Posterior cingulate gyrus (tissue), 11 donors: ENCODE measurements at regions not wholly inside any gene's neighbourhood (a gene's known extent, or its start where the extent isn't known, plus 50 kb on each side); places are given as distances from the start of the nearest gene placed in this dataset.

ENCODE experiments used
- DNase-seq, 10 donors: peaks; one replicate each; pipeline versions ENCODE4 v3.0.0 to v3.0.0-alpha.2; 2020 to 2021; ENCODE audit warnings: mixed read lengths in 3 of 10
- intact Hi-C: fragments of 100-400 bp; cut with DNase I; formaldehyde crosslinking; loops from one replicate; pipeline ENCODE4 v1.15.1; 2023

- intact Hi-C loops = no loop called here
- peak in 1 of 10 donors; percentile 73 for DNase-seq
Observed at GRCh38 chr3:124504332-124505059, 225.8 kb upstream of the UMPS start.

GRCh38 chr3:124509884-124510283, 220.4 kb upstream of the UMPS start:
- DNase-seq = no peak
- intact Hi-C loops = no loop called here

- intact Hi-C loops = no loop called here
- no peak for DNase-seq
Observed at GRCh38 chr3:124510290-124510689, 220.0 kb upstream of the UMPS start.

- intact Hi-C loops = no loop called here
- peak in 1 of 10 donors; percentile 80 for DNase-seq
Observed at GRCh38 chr3:124512881-124513609, 217.2 kb upstream of the UMPS start.

GRCh38 chr3:124513610-124513997, 216.6 kb upstream of the UMPS start:
- intact Hi-C loops = no loop called here
- DNase-seq = peak in 1 of 10 donors; percentile 59

GRCh38 chr3:124514683-124515082, 215.6 kb upstream of the UMPS start:
- no peak for DNase-seq
- intact Hi-C loops = no loop called here

GRCh38 chr3:124516333-124516732, 213.9 kb upstream of the UMPS start:
- no peak for DNase-seq

GRCh38 chr3:124517306-124517705, 212.9 kb upstream of the UMPS start:
- DNase-seq = no peak
- intact Hi-C loops = no loop called here

More at GRCh38 chr3:124516333-124516732, 213.9 kb upstream of the UMPS start:
- intact Hi-C loops = no loop called here

- intact Hi-C loops = no loop called here
- DNase-seq = peak in 1 of 10 donors; percentile 59
Observed at GRCh38 chr3:124518350-124518749, 211.9 kb upstream of the UMPS start.

GRCh38 chr3:124519591-124520194, 210.6 kb upstream of the UMPS start:
- intact Hi-C loops = no loop called here

GRCh38 chr3:124520970-124521369, 209.3 kb upstream of the UMPS start:
- peak in 1 of 10 donors; percentile 70 for DNase-seq
- intact Hi-C loops = no loop called here

More at GRCh38 chr3:124519591-124520194, 210.6 kb upstream of the UMPS start:
- no peak for DNase-seq

- intact Hi-C loops = no loop called here
- DNase-seq = no peak
Observed at GRCh38 chr3:124522082-124522625, 208.1 kb upstream of the UMPS start.

GRCh38 chr3:124526601-124527000, 203.7 kb upstream of the UMPS start:
- DNase-seq = no peak
- intact Hi-C loops = no loop called here

GRCh38 chr3:124529826-124530571, 200.3 kb upstream of the UMPS start:
- peak in 6 of 10 donors; percentile 33 to 87 (median 40) for DNase-seq
- intact Hi-C loops = no loop called here

GRCh38 chr3:124530916-124531315, 199.3 kb upstream of the UMPS start:
- intact Hi-C loops = no loop called here
- DNase-seq = no peak

- intact Hi-C loops = no loop called here
- no peak for DNase-seq
Observed at GRCh38 chr3:124532071-124532470, 198.2 kb upstream of the UMPS start.

GRCh38 chr3:124535306-124535705, 194.9 kb upstream of the UMPS start:
- intact Hi-C loops = no loop called here
- no peak for DNase-seq

GRCh38 chr3:124540550-124541211, 189.6 kb upstream of the UMPS start:
- intact Hi-C loops = no loop called here
- no peak for DNase-seq

- intact Hi-C loops = no loop called here
Observed at GRCh38 chr3:124542214-124542869, 187.9 kb upstream of the UMPS start.

More at GRCh38 chr3:124542214-124542869, 187.9 kb upstream of the UMPS start:
- DNase-seq = no peak
